ENCODE measurements at regions not wholly inside any gene's neighbourhood (a gene's known extent, or its start where the extent isn't known, plus 50 kb on each side); places are given as distances from the start of the nearest gene placed in this dataset.
"Not testable (repeated sequence)": the region's sequence is repeated elsewhere in the genome, so short reads cannot be mapped to it uniquely, and the experiment has no call there.

DNA sequence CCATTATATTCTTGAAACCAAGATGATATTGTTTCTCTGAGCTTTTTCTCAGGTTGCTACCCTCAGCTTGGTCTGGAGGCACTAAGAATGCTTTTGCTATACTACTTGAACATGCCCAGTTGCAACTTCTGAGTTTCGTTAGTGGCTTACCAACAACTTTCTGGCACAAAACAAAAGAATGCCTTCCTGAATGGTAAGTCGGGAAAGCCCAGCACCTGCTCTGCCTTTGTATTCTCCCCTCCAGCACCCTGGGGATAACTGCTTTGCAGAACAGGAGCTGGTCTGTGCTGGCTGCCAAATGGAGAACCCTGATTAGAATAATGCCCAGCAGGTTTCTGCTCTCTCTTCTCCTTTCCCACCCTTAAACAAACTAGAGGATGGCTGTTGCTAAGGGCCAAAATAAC lies 149.3 kb downstream of the TGFB2 start:
- peak in 1 of 56 donors; percentile 1 for DNase-seq

DNA sequence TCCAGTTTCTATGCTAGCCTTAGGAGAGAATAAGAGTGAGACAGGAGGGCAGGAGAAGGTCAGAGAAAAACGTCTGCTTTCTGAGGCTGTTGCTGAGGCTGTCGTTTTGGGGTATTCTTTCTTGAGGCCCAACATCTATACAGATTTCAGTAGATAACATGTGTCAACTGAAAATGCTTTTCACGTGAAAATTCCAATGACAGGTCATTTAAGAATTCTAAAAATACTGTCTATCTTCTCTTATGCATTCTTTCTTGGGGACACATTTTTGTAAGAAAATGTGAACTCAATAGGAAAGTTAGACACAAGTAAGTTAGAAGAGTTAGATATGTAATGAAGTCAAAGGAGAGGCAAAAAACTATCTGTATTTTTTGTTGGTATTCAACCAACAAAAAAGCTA lies 150.8 kb downstream of the TGFB2 start:
- no peak for DNase-seq

DNA sequence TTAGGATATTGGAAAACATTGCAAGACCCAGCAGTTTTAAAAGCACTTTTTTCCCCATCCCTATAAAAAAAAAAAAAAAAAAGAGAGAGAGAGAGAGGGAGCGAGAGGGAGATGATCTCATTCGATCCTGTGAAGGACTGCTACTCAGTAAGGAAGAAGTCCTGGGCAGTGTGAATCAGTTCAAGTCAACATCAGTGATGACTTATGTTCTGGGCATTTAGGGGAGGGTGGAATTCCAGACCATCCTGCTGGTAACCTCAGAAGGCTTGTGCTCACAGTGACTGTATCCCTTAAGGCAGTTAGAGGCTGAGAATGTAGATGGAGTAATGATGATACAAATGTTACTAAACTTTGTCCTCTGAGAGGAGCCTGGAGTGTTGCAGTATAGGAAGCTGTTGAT lies 151.4 kb downstream of the TGFB2 start:
- no peak for DNase-seq

DNA sequence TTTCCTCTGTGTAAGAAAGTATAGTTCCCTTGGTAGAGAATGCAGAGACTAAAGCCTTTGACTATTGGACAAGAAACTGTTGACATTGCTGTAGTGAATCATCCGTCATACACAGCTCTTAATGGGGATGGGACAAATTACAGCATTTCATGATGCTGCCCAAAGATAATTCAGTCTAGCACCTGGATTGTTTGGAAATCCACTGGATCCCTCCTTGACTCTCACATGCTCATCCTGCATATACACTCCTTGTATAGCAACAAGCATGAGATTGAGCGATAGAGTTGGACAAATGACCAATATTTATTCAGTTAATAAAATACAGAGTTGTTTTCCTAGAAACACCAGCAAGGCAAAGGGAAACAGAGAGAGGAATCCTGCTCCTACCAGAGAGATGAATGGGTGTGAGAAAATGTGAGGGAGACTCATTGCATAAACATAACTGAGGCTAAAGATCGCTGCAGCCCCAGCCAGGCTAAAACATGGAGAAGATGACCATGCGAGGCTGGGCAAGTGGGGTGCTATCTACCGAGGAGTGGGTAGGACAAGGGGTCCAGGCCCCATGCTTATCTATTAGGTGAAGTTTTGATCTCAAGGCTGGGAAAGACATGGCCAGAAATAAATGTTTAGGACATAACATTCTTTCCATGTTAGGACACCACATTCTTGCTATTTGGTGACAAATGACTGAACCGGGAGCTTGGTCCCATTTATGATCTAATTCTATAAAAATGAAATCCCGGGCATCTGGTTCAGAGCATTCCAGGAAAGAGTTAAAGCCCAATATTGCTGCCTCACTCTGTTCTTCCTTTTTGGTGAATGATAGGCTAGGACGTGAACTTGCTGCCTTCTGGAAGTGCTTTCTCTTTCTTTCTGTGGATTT lies 153.2 kb downstream of the TGFB2 start:
- no peak for DNase-seq

DNA sequence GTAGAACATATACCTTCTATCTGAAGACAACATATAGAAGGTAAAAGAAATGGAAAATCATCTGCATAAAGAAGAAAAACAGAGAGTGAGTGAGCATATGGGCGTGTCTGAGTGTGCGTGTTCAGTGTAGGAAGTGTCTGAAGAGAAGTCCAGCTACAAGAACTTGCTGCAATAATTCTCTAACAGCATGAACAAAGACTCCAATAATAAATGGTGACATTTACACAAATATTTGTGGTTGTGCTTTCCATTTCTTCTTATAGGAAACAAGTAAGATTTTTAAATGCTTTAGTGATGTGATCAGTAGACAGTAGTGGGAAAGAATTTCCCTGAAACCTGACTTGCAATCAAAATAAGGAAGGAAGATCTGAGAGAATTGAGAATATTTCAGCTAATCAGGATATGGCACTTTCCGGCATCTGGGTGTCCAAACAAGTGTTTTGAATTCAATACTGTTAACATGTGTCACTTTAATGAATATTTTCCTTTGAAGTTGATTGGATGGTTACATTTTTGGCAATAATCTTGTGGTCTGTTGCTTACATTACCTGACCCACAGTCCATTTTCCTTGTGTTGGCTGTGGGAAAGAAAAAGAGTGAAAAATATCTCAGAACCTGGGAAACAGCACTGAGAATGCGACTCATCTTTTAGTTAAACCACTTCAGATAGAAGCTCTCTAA lies 154.0 kb downstream of the TGFB2 start:
- no peak for DNase-seq

DNA sequence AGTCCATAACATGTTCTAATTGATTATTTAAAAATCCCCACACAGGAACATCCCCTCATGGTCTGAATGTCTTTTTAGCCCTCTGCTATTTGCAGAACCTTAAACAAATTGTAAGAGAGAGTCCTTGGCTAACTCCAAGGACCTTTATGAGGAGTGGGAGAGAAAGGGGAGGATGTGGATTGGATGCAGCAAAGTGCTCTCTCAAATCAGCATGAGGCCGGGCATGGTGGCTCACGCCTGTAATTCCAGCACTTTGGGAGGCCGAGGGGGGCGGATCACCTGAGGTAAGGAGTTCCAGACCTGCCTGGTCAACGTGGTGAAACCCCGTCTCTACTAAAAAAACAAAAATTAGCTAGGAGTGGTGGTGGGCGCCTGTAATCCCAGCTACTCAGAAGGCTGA lies 154.8 kb downstream of the TGFB2 start:
- DNase-seq, result no peak

DNA sequence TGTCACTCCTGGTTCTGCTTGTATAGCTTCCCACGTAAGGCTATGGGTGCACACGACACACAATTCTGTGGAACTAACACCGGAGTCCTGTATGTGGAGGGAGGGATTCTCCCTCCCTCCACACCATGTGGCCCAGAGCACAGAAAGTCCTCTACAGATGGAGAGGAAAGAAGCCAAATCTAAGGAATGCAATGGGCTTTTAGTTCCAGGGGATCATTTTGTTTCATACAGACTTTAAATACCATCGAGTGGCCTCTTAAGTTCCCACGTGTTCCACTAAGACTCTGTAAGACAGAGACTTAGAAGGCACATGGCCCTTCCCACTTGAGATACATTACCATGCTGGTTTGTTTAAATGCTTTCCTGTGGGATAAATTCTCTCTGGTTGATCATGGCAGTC lies 156.0 kb downstream of the TGFB2 start:
- DNase-seq, result no peak

DNA sequence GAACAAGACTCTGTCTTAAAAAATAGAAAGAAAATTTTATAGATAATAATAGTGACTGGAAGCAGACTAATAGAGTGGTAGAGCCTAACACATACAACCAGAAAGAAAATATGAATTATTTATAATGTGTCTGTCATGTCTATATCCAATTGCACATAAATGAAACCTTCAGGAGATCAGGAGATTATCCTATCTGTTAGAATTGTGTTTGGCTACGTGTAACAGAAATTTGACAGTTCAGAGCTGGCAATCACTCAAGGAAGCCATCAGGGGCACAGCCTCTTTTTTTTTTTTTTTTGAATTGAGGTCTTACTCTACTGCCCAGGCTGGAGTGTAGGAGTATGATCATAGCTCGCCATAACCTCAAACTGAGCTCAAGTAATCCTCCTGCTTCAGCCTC lies 157.2 kb downstream of the TGFB2 start:
- no peak for DNase-seq

DNA sequence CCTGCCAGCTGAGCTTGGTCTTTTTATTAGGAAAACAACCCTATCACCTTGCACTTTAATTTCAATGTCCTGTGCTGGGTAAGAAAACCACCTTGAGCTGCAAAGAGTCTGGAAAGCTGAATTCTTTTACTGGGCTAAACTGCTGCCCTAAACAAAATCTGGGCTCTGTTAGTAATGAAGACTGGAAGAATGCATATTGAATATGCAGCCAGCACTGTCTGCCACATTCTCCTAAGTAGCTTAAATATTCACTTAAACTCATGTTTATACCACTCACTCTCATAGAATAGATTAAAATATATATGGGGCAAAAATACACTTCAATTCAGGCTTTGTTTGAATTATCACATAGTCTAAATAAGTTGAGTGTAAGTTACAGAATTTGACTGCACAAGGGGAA lies 158.0 kb downstream of the TGFB2 start:
- DNase-seq, result no peak

DNA sequence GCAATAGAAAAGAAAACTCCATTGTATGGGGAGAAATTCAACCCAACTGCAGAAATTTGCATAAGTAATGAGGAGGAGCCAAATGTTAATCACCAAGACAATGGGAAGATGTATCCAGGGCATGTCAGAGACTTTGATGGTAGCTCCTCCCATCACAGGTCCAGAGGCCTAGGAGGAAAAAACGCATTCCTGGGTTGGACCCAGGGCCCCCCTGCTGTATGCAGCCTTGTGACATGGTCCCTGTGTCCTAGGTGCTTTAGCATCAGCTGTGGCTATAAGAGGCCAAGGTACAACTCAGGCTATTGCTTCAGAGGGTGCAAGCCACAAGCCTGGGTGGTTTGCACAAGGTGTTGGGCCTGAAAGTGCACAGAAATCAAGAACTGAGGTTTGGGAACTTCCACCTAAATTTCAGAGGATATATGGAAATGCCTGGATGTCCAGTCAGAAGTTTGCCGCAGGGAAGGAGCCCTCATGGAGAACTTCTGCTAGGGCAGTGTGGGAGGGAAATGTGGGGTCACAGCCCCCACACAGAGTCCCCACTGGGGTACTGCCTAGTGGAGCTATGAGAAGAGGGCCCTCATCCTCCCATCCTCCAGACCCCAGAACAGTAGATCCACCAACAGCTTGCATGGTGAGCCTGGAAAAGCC lies 162.3 kb downstream of the TGFB2 start:
- DNase-seq, result no peak

DNA sequence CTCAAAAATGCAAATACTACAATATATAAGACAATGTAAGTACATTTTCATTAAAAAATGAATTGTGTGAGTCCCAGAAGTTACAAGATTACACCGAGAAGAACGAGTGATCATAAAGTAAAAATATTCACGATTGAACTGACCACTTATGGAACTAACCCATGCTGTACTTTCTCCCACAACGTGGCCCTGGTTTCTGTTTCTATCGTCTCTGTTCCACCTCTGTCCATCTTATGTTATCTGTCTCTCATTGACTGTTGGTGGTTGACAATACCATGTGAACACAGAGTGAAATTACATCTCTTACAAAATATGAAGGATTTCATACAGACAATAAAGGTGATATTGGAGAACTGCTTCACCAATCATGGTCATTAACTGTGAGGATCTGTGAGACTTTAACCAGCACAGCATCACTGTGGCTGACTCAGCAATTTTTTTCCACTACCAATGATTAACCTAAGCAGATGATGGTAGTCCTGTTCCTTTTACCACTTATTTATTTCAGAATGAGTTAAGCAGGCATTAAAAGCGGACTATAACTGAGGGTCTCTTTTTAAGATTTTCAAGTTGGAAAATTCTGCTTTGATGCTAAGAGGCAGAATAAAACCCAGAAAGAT lies 165.1 kb downstream of the TGFB2 start:
- DNase-seq, result no peak

DNA sequence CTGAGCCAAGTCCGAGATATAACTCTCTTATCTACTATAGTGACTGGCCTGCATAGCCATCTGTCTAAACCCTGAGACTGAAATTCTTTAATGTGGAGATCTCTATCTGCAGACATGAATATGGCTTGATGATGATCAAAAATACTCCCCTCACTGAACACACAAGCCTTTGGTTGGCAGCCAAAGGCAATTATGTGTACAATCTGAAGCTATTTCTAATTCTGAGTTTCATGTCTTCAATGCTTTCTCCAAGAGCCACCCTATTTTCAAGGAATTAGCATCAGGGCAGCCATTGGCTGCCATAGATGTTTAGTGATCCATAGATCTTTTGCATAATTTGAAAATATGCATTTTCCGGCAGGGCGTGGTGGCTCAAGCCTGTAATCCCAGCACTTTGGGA lies 168.2 kb downstream of the TGFB2 start:
- DNase-seq, result no peak

DNA sequence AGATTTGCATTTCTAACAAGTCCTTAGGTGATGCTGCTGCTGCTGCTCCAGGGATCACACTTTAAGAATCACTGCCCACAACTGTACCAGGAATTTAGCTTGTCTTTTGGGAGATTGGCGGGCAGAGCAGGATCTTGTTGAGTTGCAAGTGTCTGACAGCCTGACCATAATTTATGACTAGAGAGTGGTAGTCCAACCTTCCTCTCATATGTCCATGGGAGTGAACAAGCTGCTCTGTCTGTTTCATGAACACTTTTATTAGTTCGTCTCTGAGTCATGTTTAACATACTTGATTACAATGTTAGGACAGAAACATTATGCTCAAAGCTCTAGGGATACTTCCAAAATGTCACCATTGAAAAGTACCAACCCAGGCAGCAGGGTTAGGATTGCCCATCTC lies 169.6 kb downstream of the TGFB2 start:
- no peak for DNase-seq

DNA sequence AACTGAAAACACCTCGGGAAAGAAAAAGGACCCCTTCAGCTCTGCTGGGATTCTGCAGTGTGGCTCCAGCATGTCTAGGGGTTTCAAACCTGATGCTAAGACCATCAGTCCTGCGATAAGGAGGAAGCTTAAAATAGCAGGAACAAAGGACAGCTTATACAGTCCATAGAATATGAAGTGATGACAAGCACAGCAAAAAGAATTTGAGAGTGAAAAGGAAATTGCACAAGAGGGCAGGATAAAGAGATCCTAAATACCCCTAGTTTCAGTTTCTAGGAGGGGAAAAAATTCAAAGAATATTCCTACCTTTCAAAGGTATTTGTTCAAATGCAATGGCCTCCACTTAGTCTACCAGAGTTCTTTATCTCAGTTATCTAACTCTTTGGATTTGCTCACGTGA lies 171.4 kb downstream of the TGFB2 start:
- no peak for DNase-seq

DNA sequence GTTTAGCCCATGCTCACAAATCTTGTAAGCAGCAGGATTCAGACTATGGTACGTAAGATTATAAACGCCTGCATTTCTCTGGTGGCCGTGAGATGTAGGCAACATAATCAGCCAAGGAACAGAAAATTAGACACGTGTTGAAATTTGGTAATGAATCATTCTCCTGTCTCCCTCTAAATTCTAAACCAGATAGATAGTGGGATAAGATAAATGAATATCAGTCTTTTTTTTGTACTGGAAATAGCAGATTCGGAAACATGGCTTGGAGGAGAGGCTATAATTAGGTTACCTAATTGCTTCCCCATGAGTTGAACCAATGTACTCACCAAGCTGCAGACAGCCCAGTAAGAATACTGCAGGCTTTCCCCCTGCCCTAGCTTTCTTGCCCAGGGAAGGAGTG lies 172.3 kb downstream of the TGFB2 start:
- DNase-seq, result no peak

DNA sequence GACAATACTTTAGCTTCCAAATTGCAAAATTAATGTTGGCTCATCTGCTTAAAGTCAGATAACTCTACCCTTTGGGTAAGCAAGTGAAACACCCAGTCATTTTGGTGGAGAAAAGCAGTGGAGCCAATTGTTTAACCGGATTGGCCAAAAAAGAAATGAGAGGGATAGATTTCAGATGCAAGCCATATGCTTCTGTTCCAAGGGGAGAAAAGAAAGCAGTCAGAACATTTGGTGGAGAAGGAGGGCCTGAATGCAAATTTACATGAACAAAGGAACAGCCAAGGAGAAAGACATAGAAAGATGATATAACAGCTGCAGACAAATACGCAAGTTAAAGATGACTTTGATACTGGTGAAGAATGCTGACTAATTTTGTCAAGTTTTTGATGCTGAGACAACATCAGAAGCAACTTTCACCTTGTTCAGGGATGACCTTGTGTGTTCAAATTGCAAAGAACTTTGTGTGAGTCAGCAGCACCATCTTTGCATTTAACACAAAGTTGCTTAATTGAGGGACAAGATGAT lies 173.1 kb downstream of the TGFB2 start:
- DNase-seq, result no peak

DNA sequence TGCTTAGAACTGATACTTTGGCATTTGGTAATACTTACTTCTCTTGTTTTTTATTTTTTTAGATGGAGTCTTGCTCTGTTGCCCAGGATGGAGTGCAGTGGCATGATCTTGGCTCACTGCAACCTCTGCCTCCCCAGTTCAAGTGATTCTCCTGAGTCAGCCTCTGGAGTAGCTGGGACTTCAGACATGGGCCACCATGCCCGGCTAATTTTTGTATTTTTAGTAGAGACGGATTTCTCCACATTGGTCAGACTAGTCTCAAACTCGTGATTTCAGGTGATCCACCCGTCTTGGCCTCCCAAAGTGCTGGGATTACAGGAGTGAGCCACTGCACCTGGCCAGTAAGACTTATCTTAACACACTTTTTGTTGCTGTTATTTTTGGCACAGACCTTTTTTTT lies 175.5 kb downstream of the TGFB2 start:
- DNase-seq, result not testable (repeated sequence)

DNA sequence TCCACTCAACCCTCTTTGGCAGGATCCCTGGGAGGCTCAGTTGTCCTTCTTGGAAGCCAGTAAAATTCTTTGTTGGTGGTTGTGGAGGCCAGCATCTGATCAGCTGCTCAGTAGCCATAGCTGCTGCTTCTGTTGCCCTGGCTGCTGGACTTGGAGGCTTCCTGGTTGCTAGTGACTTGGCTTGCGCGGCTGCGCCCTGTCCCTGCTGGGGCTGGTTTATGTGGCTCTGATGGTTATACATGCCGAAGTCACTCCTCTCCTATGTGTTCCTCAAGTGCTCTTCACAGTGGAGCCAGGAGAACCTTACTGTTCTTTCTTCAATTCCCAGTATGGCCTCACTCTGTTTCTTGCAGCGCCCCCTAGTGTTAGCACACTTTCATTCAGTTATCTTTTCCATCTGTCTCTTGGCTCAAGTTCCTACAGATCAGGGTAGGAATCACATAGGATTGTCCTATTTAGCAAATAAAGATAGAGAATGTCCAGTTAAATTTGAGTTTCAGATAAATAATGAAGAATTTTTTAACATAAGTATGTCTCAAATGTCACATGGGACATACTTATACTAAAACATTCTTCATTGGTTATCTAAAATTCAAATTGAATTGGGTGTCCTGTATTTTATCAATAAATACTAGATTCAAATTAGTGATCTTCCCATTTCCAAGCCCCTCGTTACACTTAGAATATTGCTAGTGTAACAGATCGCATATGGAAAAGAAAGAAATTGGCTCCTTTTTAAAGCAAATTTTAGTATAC lies 176.5 kb downstream of the TGFB2 start:
- peak in 9 of 56 donors; percentile 1 to 12 (median 7) for DNase-seq

DNA sequence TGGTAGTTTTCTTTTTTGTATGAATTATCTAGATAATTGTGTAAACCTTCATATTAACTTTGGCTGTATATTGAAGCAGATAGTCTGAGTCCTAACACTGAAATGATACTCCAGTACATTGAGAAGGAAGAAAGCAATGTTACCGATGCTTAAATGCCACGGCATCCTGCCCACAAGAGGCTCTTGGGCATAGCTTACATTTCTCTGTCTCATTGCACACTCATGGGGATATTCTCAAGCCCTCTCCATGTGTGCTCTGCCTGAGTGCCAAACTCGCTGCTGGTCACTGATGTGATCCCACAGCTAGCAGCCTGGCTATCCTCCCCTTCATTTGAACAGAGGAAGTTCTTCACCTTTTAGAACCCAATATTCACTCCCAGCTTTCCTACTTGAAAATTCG lies 179.4 kb downstream of the TGFB2 start:
- DNase-seq, result no peak

DNA sequence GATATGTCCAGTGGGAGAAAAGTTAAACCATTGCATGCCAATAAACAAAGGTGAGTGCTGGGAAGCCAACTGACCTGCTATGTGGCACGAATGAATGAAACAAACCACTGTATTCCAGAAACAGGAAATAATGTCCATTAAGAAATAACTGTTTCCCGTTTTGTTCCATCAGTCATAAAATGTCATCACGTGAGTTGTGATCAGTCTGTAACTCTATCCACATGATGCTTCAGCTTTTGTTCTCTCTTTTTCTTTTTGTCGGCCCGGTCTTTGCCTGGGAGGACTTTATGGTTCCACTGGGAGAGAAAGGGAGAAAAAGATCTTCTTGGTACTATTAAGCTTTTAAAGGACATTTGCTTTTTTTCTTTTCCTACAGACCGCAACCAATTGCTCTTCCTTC lies 179.9 kb downstream of the TGFB2 start:
- DNase-seq, result no peak

All from amygdala (tissue), 56 donors.